ENCODE measurements at regions not wholly inside any gene's neighbourhood (a gene's known extent, or its start where the extent isn't known, plus 50 kb on each side); places are given as distances from the start of the nearest gene placed in this dataset.

- Histone ChIP-seq H3K4me3 (no peak overlapping the region), H3K27ac (no peak overlapping the region), H3K4me1 (replicated peaks in 1 of 2) (peaks cover 0 to 3% of the 10 kb centered on the region in 2 donors)
- peak in 2 of 8 experiments; percentile 88 to 97 for ATAC-seq (replicated peaks in 6 of 8)
- in situ Hi-C loops (cut with MboI; ENCODE audit: low pct_unique_long_range_greater_than_20kb in 2 of 9, low sequenced_read_pairs in 9 of 9, unreplicated experiment in 9 of 9): loop anchor here in 6 of 9 experiments (10.0 to 25.0 kb wide), 4 partner anchors 148 to 573 kb away; partner anchors contain the start of genes CCL1 (in 1 of the 6) and CCL13 (in 1 of the 6)
- WGBS, 10 experiments: 0 to 100% (median 37%) methylated on average over 1 to 2 of the region's 2 CpGs; no CpG with 5 or more reads in 2 of the 10 experiments
Observed at GRCh38 chr17:33789658-33790057, 465.4 kb upstream of the CCL2 start.

DNA sequence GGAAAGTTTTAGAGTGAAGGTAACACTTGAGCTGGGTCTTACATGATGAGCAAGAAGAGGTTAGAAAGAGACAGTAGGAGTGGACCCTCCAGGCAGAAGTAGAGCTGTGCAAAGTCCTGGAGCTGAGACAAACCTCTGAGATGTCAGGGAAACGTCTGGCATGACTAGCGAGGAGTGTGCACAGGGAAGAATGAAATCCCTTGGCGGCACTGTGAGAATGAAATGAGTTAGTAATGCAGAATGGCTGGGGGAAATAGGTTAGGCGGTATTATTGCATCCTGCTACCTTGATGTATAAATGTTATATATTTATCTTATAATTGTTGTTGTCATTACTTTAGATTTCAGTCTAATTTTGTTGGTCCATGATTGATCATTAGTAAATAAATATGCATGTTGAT lies 457.9 kb upstream of the CCL2 start:
- in situ Hi-C loops (cut with MboI; ENCODE audit: low pct_unique_long_range_greater_than_20kb in 2 of 9, low sequenced_read_pairs in 9 of 9, unreplicated experiment in 9 of 9): loop anchor here in 6 of 9 experiments (25.0 kb wide), 3 partner anchors 140 to 565 kb away; partner anchors contain the start of genes CCL1 (in 1 of the 6) and CCL13 (in 1 of the 6)

DNA sequence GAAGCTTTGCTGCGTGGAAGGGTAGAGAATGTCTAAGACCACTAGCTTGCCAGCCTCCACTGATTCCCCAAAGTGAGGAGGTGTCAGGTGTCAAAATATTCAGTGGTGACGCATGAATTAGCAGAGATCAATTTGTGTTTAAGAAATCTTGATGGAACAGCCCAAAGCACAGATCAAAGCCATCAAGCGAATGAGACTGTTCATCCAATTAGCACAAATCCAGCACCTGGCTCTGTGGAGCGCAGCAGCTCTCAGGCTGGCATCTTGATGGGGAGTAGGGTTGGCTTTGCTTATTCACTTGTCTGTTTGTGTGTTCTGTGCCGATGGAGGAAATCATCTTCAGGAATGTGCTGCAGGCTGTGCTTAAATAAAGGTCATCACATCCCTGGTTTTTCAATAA lies 456.8 kb upstream of the CCL2 start:
- in situ Hi-C loops (cut with MboI; ENCODE audit: low pct_unique_long_range_greater_than_20kb in 2 of 9, low sequenced_read_pairs in 9 of 9, unreplicated experiment in 9 of 9): loop anchor here in 6 of 9 experiments (25.0 kb wide), 3 partner anchors 139 to 564 kb away; partner anchors contain the start of genes CCL1 (in 1 of the 6) and CCL13 (in 1 of the 6)

More for the DNA sequence above, 457.9 kb upstream of the CCL2 start:
- 0 to 100% (median 27%) methylated on average over 1 to 4 of the region's 4 CpGs; no CpG with 5 or more reads in 2 of the 10 experiments for WGBS, 10 experiments
- Histone ChIP-seq H3K4me1 (replicated peaks in 1 of 2) (peaks cover 0 to 16% of the 10 kb centered on the region in 2 donors), H3K27ac (no peak overlapping the region), H3K4me3 (no peak overlapping the region)
- peak in 3 of 8 experiments; percentile 8 to 64 (median 23) for ATAC-seq (replicated peaks in 6 of 8)

GRCh38 chr17:33802349-33803198 lies 452.5 kb upstream of the CCL2 start:
- 22 to 90% (median 61%) methylated on average over 3 to 10 of the region's 10 CpGs for WGBS, 10 experiments
- in situ Hi-C loops (cut with MboI; ENCODE audit: low pct_unique_long_range_greater_than_20kb in 2 of 9, low sequenced_read_pairs in 9 of 9, unreplicated experiment in 9 of 9): no loop called here
- H3K4me3 ChIP-seq: no peak overlapping the region
- peaks cover 0 to 18% of the 10 kb centered on the region in 2 donors for H3K4me1 ChIP-seq (replicated peaks in 1 of 2)
- no peak overlapping the region for H3K27ac ChIP-seq
- ATAC-seq (replicated peaks in 6 of 8): peak in 2 of 8 experiments; percentile 78 to 86

More for the DNA sequence above, 456.8 kb upstream of the CCL2 start:
- Histone ChIP-seq H3K4me1 (replicated peaks in 1 of 2) (peaks cover 0 to 16% of the 10 kb centered on the region in 2 donors), H3K27ac (no peak overlapping the region), H3K4me3 (no peak overlapping the region)
- no peak for ATAC-seq (replicated peaks in 6 of 8)
- WGBS, 10 experiments: 20 to 88% (median 60%) methylated on average over 1 to 5 of the region's 5 CpGs

DNA sequence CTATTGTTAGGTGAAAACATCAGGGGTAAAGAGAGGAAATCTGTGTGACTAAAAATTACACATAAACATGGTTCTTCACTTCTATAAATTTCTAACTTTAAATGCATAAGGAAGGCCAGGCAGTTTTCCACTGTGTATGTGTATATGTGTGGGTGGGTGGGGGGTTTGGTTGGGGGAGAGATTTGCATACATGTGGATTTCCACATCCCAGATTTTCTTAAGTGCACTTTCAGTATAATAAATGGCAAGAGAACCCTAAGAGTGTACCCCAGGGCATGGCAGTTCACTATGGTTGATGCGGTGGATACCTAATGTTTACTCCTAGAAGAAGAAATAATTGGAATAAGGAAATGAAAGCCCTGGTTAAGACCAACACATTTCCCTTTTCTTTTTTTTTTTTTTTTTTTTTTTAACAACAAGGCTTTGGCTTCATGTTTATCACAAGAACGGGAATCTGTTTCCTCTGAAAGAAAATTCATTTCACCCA lies 451.8 kb upstream of the CCL2 start:
- Histone ChIP-seq H3K4me3 (no peak overlapping the region), H3K4me1 (replicated peaks in 1 of 2) (peaks cover 0 to 11% of the 10 kb centered on the region in 2 donors), H3K27ac (no peak overlapping the region)
- no peak for ATAC-seq (replicated peaks in 6 of 8)
- in situ Hi-C loops (cut with MboI; ENCODE audit: low pct_unique_long_range_greater_than_20kb in 2 of 9, low sequenced_read_pairs in 9 of 9, unreplicated experiment in 9 of 9): no loop called here
- 43 to 100% (median 60%) methylated on average over 1 to 2 of the region's 2 CpGs; no CpG with 5 or more reads in 3 of the 10 experiments for WGBS, 10 experiments

DNA sequence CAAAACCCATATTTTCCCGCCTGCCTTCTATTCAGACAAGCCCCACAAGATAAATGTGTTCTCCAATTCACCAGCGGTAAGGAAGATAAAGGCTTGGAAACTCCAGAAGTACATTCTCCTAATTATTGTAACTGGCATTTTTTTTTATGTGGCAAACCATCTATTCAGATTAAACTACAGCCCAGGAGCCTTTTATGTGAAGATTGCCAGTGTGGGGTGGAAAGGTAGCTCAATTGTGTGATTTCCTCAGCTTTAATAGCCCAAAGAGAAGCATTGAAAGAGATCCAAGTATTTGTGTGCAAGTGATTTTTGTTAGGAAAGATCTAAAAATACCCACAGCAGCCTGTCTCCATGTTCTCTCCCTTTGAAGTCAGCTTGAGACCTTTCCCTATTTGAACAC lies 451.4 kb upstream of the CCL2 start:
- no peak overlapping the region for H3K4me3 ChIP-seq
- WGBS, 10 experiments: 10 to 86% (median 44%) methylated on average over 1 to 2 of the region's 2 CpGs; no CpG with 5 or more reads in 2 of the 10 experiments
- peaks cover 0 to 7% of the 10 kb centered on the region in 2 donors for H3K4me1 ChIP-seq (replicated peaks in 1 of 2)
- H3K27ac ChIP-seq: no peak overlapping the region
- no peak for ATAC-seq (replicated peaks in 6 of 8)
- in situ Hi-C loops (cut with MboI; ENCODE audit: low pct_unique_long_range_greater_than_20kb in 2 of 9, low sequenced_read_pairs in 9 of 9, unreplicated experiment in 9 of 9): no loop called here

DNA sequence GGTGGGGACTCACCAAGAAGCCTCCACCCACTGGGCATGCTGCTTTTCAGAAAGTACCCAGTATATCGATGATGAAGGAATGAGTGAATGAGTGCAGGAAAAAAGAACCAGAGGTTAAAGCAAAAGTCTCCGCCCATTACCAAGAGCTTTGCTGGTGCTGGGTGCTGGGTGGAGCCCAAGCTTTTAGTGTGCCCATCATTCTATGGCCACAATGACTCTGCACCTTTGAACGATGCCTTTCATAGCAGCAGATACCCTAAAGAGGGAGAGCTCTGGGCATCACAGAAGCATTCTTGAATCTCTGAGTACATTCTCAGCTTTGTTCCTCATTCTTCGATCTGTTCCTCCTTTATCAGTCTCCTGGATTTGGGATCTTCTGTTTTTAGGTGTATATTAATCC lies 450.7 kb upstream of the CCL2 start:
- in situ Hi-C loops (cut with MboI; ENCODE audit: low pct_unique_long_range_greater_than_20kb in 2 of 9, low sequenced_read_pairs in 9 of 9, unreplicated experiment in 9 of 9): no loop called here
- H3K27ac ChIP-seq: no peak overlapping the region
- peaks cover 0 to 6% of the 10 kb centered on the region in 2 donors for H3K4me1 ChIP-seq (replicated peaks in 1 of 2)
- no peak overlapping the region for H3K4me3 ChIP-seq
- 17 to 100% (median 83%) methylated on average over 1 to 4 of the region's 4 CpGs; no CpG with 5 or more reads in 1 of the 10 experiments for WGBS, 10 experiments
- ATAC-seq (replicated peaks in 6 of 8): no peak

- no peak for ATAC-seq (replicated peaks in 6 of 8)
- in situ Hi-C loops (cut with MboI; ENCODE audit: low pct_unique_long_range_greater_than_20kb in 2 of 9, low sequenced_read_pairs in 9 of 9, unreplicated experiment in 9 of 9): no loop called here
- no peak overlapping the region for H3K4me3 ChIP-seq
- H3K4me1 ChIP-seq (replicated peaks in 1 of 2): peaks cover 0 to 16% of the 10 kb centered on the region in 2 donors
- no peak overlapping the region for H3K27ac ChIP-seq
Observed at GRCh38 chr17:33806631-33807030, 448.5 kb upstream of the CCL2 start.

DNA sequence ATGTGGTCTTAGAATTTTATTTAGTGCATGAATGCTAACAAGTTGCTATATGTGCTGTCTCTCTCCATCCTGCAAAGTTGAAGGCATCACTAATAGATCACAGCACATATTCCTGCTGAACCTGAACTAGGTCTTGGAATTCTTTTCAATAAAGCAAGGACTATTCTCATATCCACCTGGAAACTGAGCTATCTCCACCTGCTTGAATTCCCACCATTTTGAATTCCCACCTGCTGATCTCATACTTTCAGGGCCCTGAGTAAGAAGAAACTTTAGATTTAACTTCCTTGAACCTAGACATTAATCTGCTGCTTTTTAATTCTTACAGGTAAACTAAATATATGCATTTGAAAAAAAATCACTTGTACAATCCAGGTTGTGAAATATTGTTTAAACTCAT lies 445.3 kb upstream of the CCL2 start:
- in situ Hi-C loops (cut with MboI; ENCODE audit: low pct_unique_long_range_greater_than_20kb in 2 of 9, low sequenced_read_pairs in 9 of 9, unreplicated experiment in 9 of 9): no loop called here
- Histone ChIP-seq H3K4me3 (no peak overlapping the region), H3K27ac (no peak overlapping the region), H3K4me1 (replicated peaks in 1 of 2) (peaks cover 0 to 20% of the 10 kb centered on the region in 2 donors)
- no peak for ATAC-seq (replicated peaks in 6 of 8)

DNA sequence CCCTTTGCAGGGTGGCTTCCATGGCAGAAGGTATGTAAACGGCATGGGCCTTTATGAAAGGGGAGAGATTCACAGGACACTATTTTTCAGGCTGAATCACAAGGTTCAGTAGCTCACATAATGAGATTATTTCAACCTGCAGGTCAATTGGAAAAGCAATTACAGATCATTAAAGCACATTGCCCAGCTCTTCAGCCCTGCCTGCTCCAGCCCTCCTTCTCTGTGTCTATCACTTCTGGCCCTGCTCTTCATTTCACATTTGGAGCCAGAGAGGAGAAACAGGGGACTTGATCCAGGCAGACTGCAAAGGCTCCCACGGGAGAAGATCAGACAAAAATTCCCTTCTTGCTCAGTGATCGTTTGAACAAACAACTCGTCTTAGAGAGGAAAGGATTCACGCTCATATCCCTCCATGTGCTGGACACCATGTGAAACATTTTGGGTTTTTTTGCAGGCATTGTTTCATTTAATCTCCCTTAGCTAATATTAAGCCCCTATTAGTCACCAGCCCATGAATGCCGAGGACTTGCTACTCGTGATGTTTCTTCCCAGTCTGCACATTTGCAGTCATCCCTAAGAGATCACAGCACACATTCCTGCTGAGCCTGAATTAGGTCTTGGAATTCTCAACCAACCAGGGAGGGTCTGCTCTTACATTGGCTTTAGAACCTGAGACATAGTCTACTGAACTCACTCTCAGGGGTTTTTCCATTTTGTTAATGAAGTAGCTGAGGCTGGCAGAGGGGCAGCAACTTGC lies 443.9 kb upstream of the CCL2 start:
- in situ Hi-C loops (cut with MboI; ENCODE audit: low pct_unique_long_range_greater_than_20kb in 2 of 9, low sequenced_read_pairs in 9 of 9, unreplicated experiment in 9 of 9): no loop called here
- WGBS, 10 experiments: 0 to 75% (median 33%) methylated on average over 2 to 5 of the region's 7 CpGs; no CpG with 5 or more reads in 3 of the 10 experiments
- Histone ChIP-seq H3K4me3 (no peak overlapping the region), H3K27ac (no peak overlapping the region), H3K4me1 (replicated peaks in 1 of 2) (peaks cover 0 to 20% of the 10 kb centered on the region in 2 donors)
- ATAC-seq (replicated peaks in 6 of 8): peak in 6 of 8 experiments; percentile 23 to 60 (median 48)

GRCh38 chr17:33811984-33812577 lies 443.0 kb upstream of the CCL2 start:
- peaks cover 0 to 20% of the 10 kb centered on the region in 2 donors for H3K4me1 ChIP-seq (replicated peaks in 1 of 2)
- in situ Hi-C loops (cut with MboI; ENCODE audit: low pct_unique_long_range_greater_than_20kb in 2 of 9, low sequenced_read_pairs in 9 of 9, unreplicated experiment in 9 of 9): no loop called here
- H3K4me3 ChIP-seq: no peak overlapping the region
- no peak overlapping the region for H3K27ac ChIP-seq
- ATAC-seq (replicated peaks in 6 of 8): peak in 6 of 8 experiments; percentile 27 to 80 (median 48)
- 3 to 90% (median 33%) methylated on average over 2 to 4 of the region's 4 CpGs; no CpG with 5 or more reads in 2 of the 10 experiments for WGBS, 10 experiments

DNA sequence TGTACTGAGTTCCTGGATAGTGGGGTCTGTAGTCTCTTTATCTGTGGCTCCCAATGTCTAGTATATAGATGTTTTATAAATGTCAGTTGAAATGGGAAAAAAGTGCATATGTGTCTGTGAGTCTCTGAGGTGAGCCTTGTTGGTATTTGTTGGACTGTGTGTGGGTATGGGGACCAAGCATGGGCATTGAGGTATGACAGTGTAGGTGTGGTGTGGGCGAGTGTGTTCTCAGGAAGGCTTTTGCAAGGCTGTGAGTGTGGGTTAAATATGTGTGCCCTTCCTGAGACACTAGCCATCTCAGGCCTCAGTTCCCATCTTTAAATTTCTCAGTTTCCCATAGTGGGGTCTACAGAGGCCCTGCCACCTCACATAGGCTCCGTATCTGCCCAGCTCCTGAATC lies 440.2 kb upstream of the CCL2 start:
- Histone ChIP-seq H3K27ac (no peak overlapping the region), H3K4me1 (replicated peaks in 1 of 2) (peaks cover 0 to 20% of the 10 kb centered on the region in 2 donors), H3K4me3 (no peak overlapping the region)
- ATAC-seq (replicated peaks in 6 of 8): no peak
- 0% methylated on average over 1 to 2 of the region's 2 CpGs; no CpG with 5 or more reads in 8 of the 10 experiments for WGBS, 10 experiments
- in situ Hi-C loops (cut with MboI; ENCODE audit: low pct_unique_long_range_greater_than_20kb in 2 of 9, low sequenced_read_pairs in 9 of 9, unreplicated experiment in 9 of 9): no loop called here
